Activated CD4-positive, alpha-beta T cell treated with anti-CD3 and anti-CD28 coated beads, Interleukin-2, amount 50 U/mL, for 1 hour (primary cell): ENCODE measurements at regions not wholly inside any gene's neighbourhood (a gene's known extent, or its start where the extent isn't known, plus 50 kb on each side); places are given as distances from the start of the nearest gene placed in this dataset.
"Not testable (repeated sequence)": the region's sequence is repeated elsewhere in the genome, so short reads cannot be mapped to it uniquely, and the experiment has no call there.

Source experiments
- DNase-seq: peaks from one replicate; pipeline ENCODE4 v3.0.0-alpha.2; 2020

GRCh38 chr12:7591531-7591930 lies 74.2 kb downstream of the APOBEC1 start:
- DNase-seq, result no peak

GRCh38 chr12:7590085-7590484 lies 75.6 kb downstream of the APOBEC1 start:
- not testable (repeated sequence) for DNase-seq

- peak; percentile 23 for DNase-seq
Observed at GRCh38 chr12:7588742-7589329, 76.9 kb downstream of the APOBEC1 start.

- DNase-seq, result not testable (repeated sequence)
Observed at GRCh38 chr12:7584137-7584536, 80.6 kb upstream of the CD163 start.

- DNase-seq, result no peak
Observed at GRCh38 chr12:7583471-7583870, 79.9 kb upstream of the CD163 start.

GRCh38 chr12:7582796-7583195 lies 79.2 kb upstream of the CD163 start:
- no peak for DNase-seq

- no peak for DNase-seq
Observed at GRCh38 chr12:7581625-7582024, 78.0 kb upstream of the CD163 start.

- no peak for DNase-seq
Observed at GRCh38 chr12:7581046-7581445, 77.5 kb upstream of the CD163 start.

- no peak for DNase-seq
Observed at GRCh38 chr12:7571257-7571656, 67.7 kb upstream of the CD163 start.

GRCh38 chr12:7557227-7557626 lies 53.6 kb upstream of the CD163 start:
- DNase-seq, result no peak

GRCh38 chr12:7555752-7556151 lies 52.2 kb upstream of the CD163 start:
- no peak for DNase-seq

GRCh38 chr12:7554831-7555230 lies 51.3 kb upstream of the CD163 start:
- not testable (repeated sequence) for DNase-seq
